ENCODE measurements at regions not wholly inside any gene's neighbourhood (a gene's known extent, or its start where the extent isn't known, plus 50 kb on each side); places are given as distances from the start of the nearest gene placed in this dataset.

DNA sequence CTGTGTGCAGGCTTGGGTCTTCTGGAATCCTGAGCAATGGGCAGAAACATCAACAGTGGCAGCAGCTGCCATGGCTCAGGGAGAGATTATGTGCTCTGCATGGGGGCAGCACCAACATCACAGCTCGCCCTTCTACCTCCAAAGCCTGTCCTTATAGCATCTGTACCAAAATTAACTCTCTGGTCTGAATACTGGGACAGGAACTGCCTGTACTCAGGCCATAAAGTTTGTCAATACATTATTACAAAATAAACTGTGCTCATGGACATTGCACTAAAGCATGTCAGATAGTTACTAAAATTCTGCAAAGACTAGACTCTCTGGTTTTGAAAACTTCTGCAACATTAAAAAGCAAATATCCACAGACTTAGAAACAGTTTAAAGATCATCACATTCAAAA is 91.6 kb downstream of the ZC3H11B start:
- H3K27ac ChIP-seq = no peak overlapping the region
- H3K4me3 ChIP-seq (ENCODE audit: low read depth in 1 of 2, low read length in 1 of 2) = no peak overlapping the region
- no peak for TF ChIP-seq CTCF (IDR thresholded peaks at IDR 0.05)
- no peaks in the 10 kb centered on the region for H3K36me3 ChIP-seq
- H3K9me3 ChIP-seq = no peaks in the 10 kb centered on the region
- no peaks in the 10 kb centered on the region for H3K4me1 ChIP-seq (ENCODE audit: control insufficient read depth in 1 of 2, insufficient read depth in 1 of 2, low read depth in 1 of 2, low read length in 1 of 2)
- H3K27me3 ChIP-seq = no peaks in the 10 kb centered on the region

- no peaks in the 10 kb centered on the region for H3K9me3 ChIP-seq
- TF ChIP-seq CTCF (IDR thresholded peaks at IDR 0.05) = no peak
Observed at GRCh38 chr1:219520241-219520640, 92.7 kb downstream of the ZC3H11B start.

DNA sequence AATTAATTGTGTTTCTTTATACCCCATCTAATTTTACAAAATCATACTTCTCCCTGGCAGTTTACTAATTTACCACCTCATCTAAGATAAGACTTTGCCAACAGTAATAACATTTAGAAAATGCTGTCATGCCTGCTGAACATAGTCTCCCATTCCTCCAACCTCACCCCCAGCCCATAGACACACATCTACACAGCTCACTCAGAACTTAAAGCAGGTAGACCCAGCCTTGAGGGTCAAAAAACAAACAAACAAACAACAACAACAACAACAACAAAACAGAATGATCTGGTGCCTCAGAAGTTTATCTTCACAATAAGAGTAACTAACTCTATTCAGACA is 94.0 kb downstream of the ZC3H11B start:
- TF ChIP-seq CTCF (IDR thresholded peaks at IDR 0.05) = no peak
- no peak overlapping the region for H3K27ac ChIP-seq
- H3K27me3 ChIP-seq = no peaks in the 10 kb centered on the region

More at GRCh38 chr1:219520241-219520640, 92.7 kb downstream of the ZC3H11B start:
- H3K36me3 ChIP-seq = no peaks in the 10 kb centered on the region
- no peak overlapping the region for H3K4me3 ChIP-seq (ENCODE audit: low read depth in 1 of 2, low read length in 1 of 2)
- H3K27me3 ChIP-seq = no peaks in the 10 kb centered on the region
- H3K4me1 ChIP-seq (ENCODE audit: control insufficient read depth in 1 of 2, insufficient read depth in 1 of 2, low read depth in 1 of 2, low read length in 1 of 2) = no peaks in the 10 kb centered on the region
- H3K27ac ChIP-seq = no peak overlapping the region

DNA sequence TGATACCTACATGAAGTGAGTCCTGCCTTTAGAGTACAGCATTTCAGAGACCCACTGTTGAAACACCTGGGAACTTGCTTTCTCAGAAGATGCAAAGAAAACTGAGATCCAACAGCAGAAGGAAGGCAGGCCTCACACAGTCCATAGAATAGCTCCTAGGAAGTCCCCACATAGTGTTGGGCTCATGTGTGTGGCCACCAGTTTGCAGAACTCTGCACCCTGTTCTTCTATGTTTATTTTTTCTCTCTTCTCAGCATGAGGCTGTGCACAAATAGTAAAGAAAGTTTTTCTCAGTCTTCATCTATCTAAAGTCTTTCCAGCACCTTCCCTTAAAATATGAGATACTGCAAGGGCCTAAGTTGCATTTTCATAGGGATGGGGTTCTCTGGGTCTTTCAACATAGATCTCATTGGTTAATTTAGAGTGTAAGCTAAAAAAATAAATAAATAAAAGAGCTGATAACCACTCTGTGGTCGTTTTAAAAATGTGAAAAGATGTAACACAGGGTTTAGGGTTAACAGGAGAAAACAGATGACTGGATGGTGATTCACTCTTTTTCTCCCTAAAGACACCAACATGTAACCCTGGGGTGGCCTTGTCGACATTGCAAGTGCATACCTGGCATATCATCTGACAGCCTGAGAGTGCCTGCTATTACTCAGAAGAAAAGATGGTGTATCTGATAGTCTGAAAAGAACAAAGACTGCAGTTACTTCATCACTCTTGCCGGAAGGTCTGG is 94.6 kb downstream of the ZC3H11B start:
- H3K9me3 ChIP-seq = no peaks in the 10 kb centered on the region
- no peak overlapping the region for H3K27ac ChIP-seq
- H3K4me1 ChIP-seq (ENCODE audit: control insufficient read depth in 1 of 2, insufficient read depth in 1 of 2, low read depth in 1 of 2, low read length in 1 of 2) = no peaks in the 10 kb centered on the region
- no peaks in the 10 kb centered on the region for H3K36me3 ChIP-seq
- no peak for TF ChIP-seq CTCF (IDR thresholded peaks at IDR 0.05)
- no peak overlapping the region for H3K4me3 ChIP-seq (ENCODE audit: low read depth in 1 of 2, low read length in 1 of 2)
- no peaks in the 10 kb centered on the region for H3K27me3 ChIP-seq

More for the DNA sequence above, 94.0 kb downstream of the ZC3H11B start:
- H3K36me3 ChIP-seq = no peaks in the 10 kb centered on the region
- H3K4me1 ChIP-seq (ENCODE audit: control insufficient read depth in 1 of 2, insufficient read depth in 1 of 2, low read depth in 1 of 2, low read length in 1 of 2) = no peaks in the 10 kb centered on the region
- H3K9me3 ChIP-seq = no peaks in the 10 kb centered on the region
- H3K4me3 ChIP-seq (ENCODE audit: low read depth in 1 of 2, low read length in 1 of 2) = no peak overlapping the region

GRCh38 chr1:219517031-219517430 is 95.9 kb downstream of the ZC3H11B start:
- TF ChIP-seq CTCF (IDR thresholded peaks at IDR 0.05) = no peak
- Histone ChIP-seq H3K9me3 (no peaks in the 10 kb centered on the region), H3K36me3 (no peaks in the 10 kb centered on the region), H3K4me1 (ENCODE audit: control insufficient read depth in 1 of 2, insufficient read depth in 1 of 2, low read depth in 1 of 2, low read length in 1 of 2) (no peaks in the 10 kb centered on the region), H3K27me3 (no peaks in the 10 kb centered on the region), H3K27ac (no peak overlapping the region), H3K4me3 (ENCODE audit: low read depth in 1 of 2, low read length in 1 of 2) (no peak overlapping the region)

All from neutrophil (primary cell).